HepG2 (cell line): ENCODE measurements at regions not wholly inside any gene's neighbourhood (a gene's known extent, or its start where the extent isn't known, plus 50 kb on each side); places are given as distances from the start of the nearest gene placed in this dataset.

Experiments
- ATAC-seq: fragments of 200-7000 bp; cut with Tn5 transposase; 3 replicates; pipeline ENCODE4 v1.9.1; 2020; ENCODE audit warnings: mild to moderate bottlenecking, moderate library complexity
- BruUV-seq: library from RNA; stranded (reverse); fragments of 400-500 nt; replicated peaks from 2 replicates; lab custom pipeline; 2021; lab: Mats Ljungman, UMichigan
- CTCF ChIA-PET: fragments of 300-600 bp; formaldehyde crosslinking; extraction: SDS; loops from one replicate; lab custom pipeline; 2021; ENCODE audit warnings: low total read pairs, inconsistent platforms, low intra/inter-chr PET ratio; lab: Yijun Ruan, JAX
- POLR2A ChIA-PET: fragments of 350-600 bp; sonication (Branson Sonifier 250); formaldehyde crosslinking; loops from one replicate; lab custom pipeline; 2020; ENCODE audit warnings: antibody characterized with exemption, inconsistent platforms; lab: Yijun Ruan, JAX
- DNase-seq: peaks from one replicate; pipeline ENCODE4 v3.0.0-alpha.2; 2015; ENCODE audit warnings: low spot score
- FAIRE-seq: peaks from 3 replicates; lab custom pipeline; 2011; peaks lifted over from hg19 to GRCh38; lab: Jason Lieb, UNC
- H2AFZ ChIP-seq: one replicate; pipeline ENCODE4 v1.6.1; 2011; ENCODE audit warnings: low read length, inconsistent platforms
- H3K27ac ChIP-seq: fragments of 300-600 bp; 3 replicates; pipeline ENCODE4 v1.8.0; 2011; ENCODE audit warnings: mixed run types, mild to moderate bottlenecking, mixed read lengths, low read length, inconsistent platforms; ENCODE audit not compliant: insufficient read depth; ENCODE audit errors: extremely low read length
- H3K27me3 ChIP-seq, 2 experiments: fragments of 200-600 bp in 1 of 2; 2 replicates in 1 of 2; 3 replicates in 1 of 2; pipeline versions ENCODE4 v1.6.0 to v1.8.0; 2011; ENCODE audit warnings: low read length in 2 of 2, mild to moderate bottlenecking in 2 of 2, moderate library complexity in 2 of 2, inconsistent platforms in 1 of 2; ENCODE audit not compliant: insufficient read depth in 2 of 2, control insufficient read depth in 1 of 2
- H3K36me3 ChIP-seq, 2 experiments: fragments of 200-600 bp in 1 of 2; replicated peaks in 1 of 2; 2 replicates in 1 of 2; 3 replicates in 1 of 2; pipeline versions ENCODE4 v1.5.1 to v1.8.0; 2011; ENCODE audit warnings: low read length in 2 of 2, inconsistent platforms in 1 of 2; ENCODE audit not compliant: insufficient read depth in 2 of 2, control insufficient read depth in 1 of 2
- H3K4me1 ChIP-seq: 2 replicates; pipeline ENCODE4 v1.5.1; 2012; ENCODE audit warnings: low read length, inconsistent platforms; ENCODE audit not compliant: insufficient read depth
- H3K4me2 ChIP-seq: 2 replicates; pipeline ENCODE4 v1.6.0; 2011; ENCODE audit warnings: low read depth, low read length, inconsistent platforms
- H3K4me3 ChIP-seq, 3 experiments: fragments of 200-600 bp in 1 of 3; sonication (generic), shearing (Covaris generic) in 1 of 3; replicated peaks in 1 of 3; 2 replicates each; pipeline ENCODE4 v1.5.1; 2011 to 2016; ENCODE audit warnings: low read length in 3 of 3, inconsistent platforms in 2 of 3, low read depth in 2 of 3, mild to moderate bottlenecking in 2 of 3, control low read depth in 1 of 3, mixed read lengths in 1 of 3; ENCODE audit not compliant: insufficient read depth in 1 of 3
- H3K79me2 ChIP-seq: one replicate; pipeline ENCODE4 v1.6.1; 2011; ENCODE audit warnings: low read length, inconsistent platforms; ENCODE audit not compliant: insufficient read depth
- H3K9ac ChIP-seq: 2 replicates; pipeline ENCODE4 v1.6.0; 2011; ENCODE audit warnings: mild to moderate bottlenecking, low read depth, low read length, inconsistent platforms; ENCODE audit not compliant: insufficient read depth
- H3K9me3 ChIP-seq: 2 replicates; pipeline ENCODE4 v1.5.1; 2012; ENCODE audit warnings: mild to moderate bottlenecking, low read length
- H4K20me1 ChIP-seq: 2 replicates; pipeline ENCODE4 v1.6.0; 2011; ENCODE audit warnings: inconsistent platforms, mild to moderate bottlenecking, low read length, moderate library complexity; ENCODE audit not compliant: insufficient read depth
- FOSL1 ChIP-seq: sonication (generic); formaldehyde crosslinking; IDR thresholded peaks from 2 replicates; pipeline ENCODE4 v1.9.0; 2021; ENCODE audit warnings: missing genetic modification reagents, borderline replicate concordance
- PHF8 ChIP-seq: sonication (generic); formaldehyde crosslinking; IDR thresholded peaks from 2 replicates; pipeline ENCODE4 v1.5.0; 2020; ENCODE audit warnings: missing genetic modification reagents
- SIX1 ChIP-seq: sonication (generic); formaldehyde crosslinking; IDR thresholded peaks from 2 replicates; pipeline ENCODE4 v1.4.0; 2020; ENCODE audit warnings: missing genetic modification reagents, borderline replicate concordance
- TAF1 ChIP-seq: sonication (generic); formaldehyde crosslinking; IDR thresholded peaks from 2 replicates; pipeline ENCODE4 v1.4.0; 2020; ENCODE audit warnings: missing genetic modification reagents
- ZBTB40 ChIP-seq, 2 experiments: fragments of 450-650 bp in 1 of 2; sonication (generic) in 1 of 2; formaldehyde crosslinking in 1 of 2; IDR thresholded peaks; 2 replicates each; pipeline versions ENCODE4 v1.6.1 to v1.8.0; 2016 to 2022; ENCODE audit warnings: antibody characterized with exemption in 1 of 2, mild to moderate bottlenecking in 1 of 2, missing genetic modification reagents in 1 of 2
- ZIK1 ChIP-seq: sonication (generic); formaldehyde crosslinking; IDR thresholded peaks from 2 replicates; pipeline ENCODE4 v1.5.0; 2020; ENCODE audit warnings: mild to moderate bottlenecking, low read depth, missing genetic modification reagents, borderline replicate concordance
- ZMYM3 ChIP-seq: sonication (generic); formaldehyde crosslinking; IDR thresholded peaks from 2 replicates; pipeline ENCODE4 v1.5.1; 2020; ENCODE audit warnings: mild to moderate bottlenecking, missing genetic modification reagents
- WGBS: methylation state at CpG from one replicate; pipeline ENCODE4 v1.1.6; 2017; ENCODE audit warnings: low lambda C conversion rate; 5-methylcytosine and 5-hydroxymethylcytosine counted together
- in situ Hi-C: cut with HindIII; loops from 2 replicates; pipeline ENCODE4 v1.10.0; 2017; ENCODE audit warnings: low pct_unique_long_range_greater_than_20kb; ENCODE audit not compliant: extremely low pct_ligation_motif_present
- intact Hi-C: fragments of 100-400 bp; cut with micrococcal nuclease; formaldehyde crosslinking; loops from one replicate; pipeline ENCODE4 v1.10.0; 2022; ENCODE audit not compliant: unreplicated experiment

GRCh38 chr13:109351236-109351635 is 435.1 kb downstream of the IRS2 start:
- no peaks in the 10 kb centered on the region for H3K36me3 ChIP-seq
- H4K20me1 ChIP-seq, result no peaks in the 10 kb centered on the region
- no peak overlapping the region for H3K9ac ChIP-seq
- H3K9me3 ChIP-seq, result peaks cover 4% of the 10 kb centered on the region; the same call in 1 of the 2 replicates
- no peaks in the 10 kb centered on the region for H3K4me1 ChIP-seq
- no peak for TF ChIP-seq PHF8 (CRISPR knock-in tag)
- TF ChIP-seq SIX1 (CRISPR knock-in tag), result no peak
- no peak for TF ChIP-seq FOSL1
- TF ChIP-seq TAF1 (CRISPR knock-in tag), result no peak
- TF ChIP-seq ZBTB40 (IDR thresholded peaks at IDR 0.05), result peak; percentile 90
- TF ChIP-seq ZBTB40 (CRISPR knock-in tag; IDR thresholded peaks at IDR 0.05), result no peak
- no peak for TF ChIP-seq ZMYM3 (CRISPR knock-in tag)
- no peak for TF ChIP-seq ZIK1 (CRISPR knock-in tag)
- FAIRE-seq (no peak), DNase-seq (no peak), ATAC-seq (no peak)
- ChIA-PET CTCF (no interaction called here), POLR2A (no interaction called here)
- H3K79me2 ChIP-seq, result no peaks in the 10 kb centered on the region
- intact Hi-C loops, result no loop called here
- 4% methylated on average over 1 of the region's 1 CpG for WGBS
- H2AFZ ChIP-seq, result no peak overlapping the region
- no peak overlapping the region for H3K4me3 ChIP-seq
- in situ Hi-C loops, result no loop called here
- no peak overlapping the region for H3K4me2 ChIP-seq
- no peaks in the 10 kb centered on the region for H3K27me3 ChIP-seq
- no peak overlapping the region for H3K27ac ChIP-seq
- no TSS peak for BruUV-seq
